Spleen (tissue), 7 donors: ENCODE measurements at regions not wholly inside any gene's neighbourhood (a gene's known extent, or its start where the extent isn't known, plus 50 kb on each side); places are given as distances from the start of the nearest gene placed in this dataset.

ENCODE experiments used
- CTCF ChIP-seq, 11 experiments: fragments of 200-600 bp in 7 of 11; fragments of 450-650 bp in 4 of 11; sonication (generic) in 4 of 11; IDR thresholded peaks in 8 of 11; conservative IDR thresholded peaks in 3 of 11; 1 replicate in 7 of 11; 2 replicates in 4 of 11; pipeline versions ENCODE4 v1.4.0 to v1.8.0; 2016 to 2021; ENCODE audit warnings: antibody characterized with exemption in 11 of 11, inconsistent platforms in 4 of 11, mild to moderate bottlenecking in 1 of 11
- POLR2A ChIP-seq, 3 donors: fragments of 450-650 bp; IDR thresholded peaks; one replicate each; pipeline ENCODE4 v1.5.1; 2017; ENCODE audit warnings: antibody characterized with exemption in 3 of 3, mild to moderate bottlenecking in 1 of 3
- POLR2AphosphoS5 ChIP-seq, 3 donors: sonication (generic); formaldehyde crosslinking; IDR thresholded peaks; one replicate each; pipeline ENCODE4 v1.5.1; 2017; ENCODE audit warnings: antibody characterized with exemption in 3 of 3
- donor health status: DM: no; HTN: no; CAD: no; lungs with moderate emphysema.
- donor health status: DM: no; HTN: no; CAD: no.
- donor health status: DM: no; HTN: no; CAD: no.

- no peak for TF ChIP-seq POLR2A (IDR thresholded peaks at IDR 0.05)
- no peak for TF ChIP-seq CTCF (IDR thresholded peaks at IDR 0.05 in 8 of 11, conservative IDR thresholded peaks at IDR 0.05 in 3 of 11)
- no peak for TF ChIP-seq POLR2AphosphoS5 (IDR thresholded peaks at IDR 0.05)
Measured at GRCh38 chr1:217004776-217005436, 281.7 kb upstream of the ESRRG start.
